Heart right ventricle (tissue), 16 donors: ENCODE measurements at regions not wholly inside any gene's neighbourhood (a gene's known extent, or its start where the extent isn't known, plus 50 kb on each side); places are given as distances from the start of the nearest gene placed in this dataset.

Experiments
- ATAC-seq, 8 donors: fragments of 200-7000 bp; cut with Tn5 transposase; one replicate each; pipeline ENCODE4 v1.9.1; 2020; ENCODE audit warnings: mild to moderate bottlenecking in 8 of 8, moderate library complexity in 8 of 8, moderate number of reproducible peaks in 1 of 8
- DNase-seq, 2 donors: peaks; one replicate each; pipeline ENCODE4 v3.0.0-alpha.2; 2020
- H3K27ac ChIP-seq, 10 donors: fragments of 200-600 bp; sonication (generic) in 2 of 10; one replicate each; pipeline versions ENCODE4 v1.5.0 to v1.8.0; 2020 to 2022; ENCODE audit warnings: mild to moderate bottlenecking in 3 of 10
- H3K27me3 ChIP-seq, 7 donors: fragments of 200-600 bp; one replicate each; pipeline ENCODE4 v1.8.0; 2021 to 2022; ENCODE audit warnings: mild to moderate bottlenecking in 2 of 7
- H3K36me3 ChIP-seq, 9 donors: fragments of 200-600 bp; sonication (generic) in 1 of 9; one replicate each; pipeline versions ENCODE4 v1.5.0 to v1.8.0; 2020 to 2022; ENCODE audit warnings: mild to moderate bottlenecking in 2 of 9
- H3K4me1 ChIP-seq, 9 donors: fragments of 200-600 bp; sonication (generic) in 1 of 9; one replicate each; pipeline versions ENCODE4 v1.5.0 to v1.8.0; 2020 to 2022; ENCODE audit warnings: mild to moderate bottlenecking in 4 of 9
- H3K4me3 ChIP-seq, 10 donors: fragments of 200-600 bp; sonication (generic) in 2 of 10; one replicate each; pipeline versions ENCODE4 v1.5.0 to v1.8.0; 2020 to 2022; ENCODE audit warnings: mild to moderate bottlenecking in 7 of 10, moderate library complexity in 2 of 10
- H3K9me3 ChIP-seq, 11 donors: fragments of 200-600 bp in 10 of 11; sonication (generic) in 2 of 11; one replicate each; pipeline versions ENCODE4 v1.5.0 to v1.8.0; 2013 to 2022; ENCODE audit warnings: mild to moderate bottlenecking in 2 of 11, control low read depth in 1 of 11, moderate library complexity in 1 of 11
- CTCF ChIP-seq, 9 donors: fragments of 200-600 bp; sonication (generic) in 2 of 9; IDR thresholded peaks; one replicate each; pipeline versions ENCODE4 v1.5.0 to v1.8.0; 2021 to 2022; ENCODE audit warnings: antibody characterized with exemption in 9 of 9, mild to moderate bottlenecking in 5 of 9, moderate library complexity in 1 of 9
- WGBS, 2 donors: extraction: QIAGEN DNeasy Blood & Tissue Kit; methylation state at CpG; one replicate each; pipeline ENCODE4 v1.1.7; 2013; ENCODE audit warnings: inconsistent platforms in 1 of 2; 5-methylcytosine and 5-hydroxymethylcytosine counted together
- intact Hi-C, 10 donors: fragments of 100-400 bp; cut with DNase I; formaldehyde crosslinking; loops; one replicate each; pipeline versions ENCODE4 v1.11.1 to v1.14.2; 2022
- donor health status: Arrhythmogenic right ventricular cardiomyopathy.
- donor health status: ischemic (EF 13 %, LVEDD 7.1; RV severe dilation, severe dysfunction).
- donor health status: healthy with polysubstance abuse.
- donor health status: DM: no; HTN: yes; CAD: no.
- donor health status: DM: no; HTN: no; CAD: no.
- donor health status: ischemic (EF 25% LVEDD 6.9; RV normal size, moderate dysfunction).
- donor health status: ischemic (EF 25% LVEDD 5.7; RV mildly dilated, moderate dysfunction).
- donor health status: healthy.
- donor health status: DM: yes; HTN: yes; CAD: no.
- donor health status: Ischemic cardiomyopathy.
- donor health status: ischemic (EF 35%, LVEDD 5.7; RV mildly dilated, moderate dysfunction).
- donor health status: nonischemic (EF 11% LVEDD 7.7; RV severe dilation, severe dysfunction).
- donor health status: DM: yes; HTN: yes; CAD: no.
- donor health status: PGD.
- donor health status: ischemic (EF 29% LVEDD 5.4; RV normal size, mild dysfunction).
- donor health status: nonischemic (EF 23%, LVEDD 6.1; RV moderate dilation, normal function).

GRCh38 chr3:28191363-28191762 lies 50.1 kb upstream of the CMC1 start:
- no peak overlapping the region for H3K4me3 ChIP-seq
- no peaks in the 10 kb centered on the region for H3K4me1 ChIP-seq
- H3K9me3 ChIP-seq = no peaks in the 10 kb centered on the region
- no peak overlapping the region for H3K27ac ChIP-seq
- TF ChIP-seq CTCF (IDR thresholded peaks at IDR 0.05) = no peak
- no peak for DNase-seq
- no peaks in the 10 kb centered on the region for H3K27me3 ChIP-seq
- 88 to 91% methylated on average over 2 of the region's 2 CpGs for WGBS, 2 donors
- H3K36me3 ChIP-seq = no peaks in the 10 kb centered on the region
- no peak for ATAC-seq
- intact Hi-C loops = no loop called here
